ENCODE measurements at regions not wholly inside any gene's neighbourhood (a gene's known extent, or its start where the extent isn't known, plus 50 kb on each side); places are given as distances from the start of the nearest gene placed in this dataset.

DNA sequence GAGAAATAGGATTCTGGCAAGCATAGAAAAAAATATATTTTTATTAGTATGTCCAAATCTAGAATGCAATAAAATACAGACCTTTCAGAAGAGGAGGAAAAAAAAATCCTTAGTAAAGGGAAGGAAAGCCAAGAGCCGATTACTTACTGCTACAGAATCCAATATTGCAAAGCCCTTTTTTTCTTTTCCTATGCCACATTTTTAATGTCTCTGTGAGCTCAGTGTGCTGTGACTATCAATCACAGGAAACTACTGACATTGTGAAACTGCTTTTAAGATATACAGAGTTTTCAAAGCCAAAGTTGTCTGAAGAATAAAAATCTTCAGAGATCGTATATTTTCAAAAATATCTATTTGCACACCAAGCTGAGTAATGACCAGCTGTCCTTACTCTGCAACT is 120.4 kb downstream of the CHD9NB start:
- H3K4me1 ChIP-seq: no peaks in the 10 kb centered on the region
- H3K36me3 ChIP-seq: no peaks in the 10 kb centered on the region
- no peak overlapping the region for H3K27ac ChIP-seq
- DNase-seq: no peak
- TF ChIP-seq, protein P1, sequence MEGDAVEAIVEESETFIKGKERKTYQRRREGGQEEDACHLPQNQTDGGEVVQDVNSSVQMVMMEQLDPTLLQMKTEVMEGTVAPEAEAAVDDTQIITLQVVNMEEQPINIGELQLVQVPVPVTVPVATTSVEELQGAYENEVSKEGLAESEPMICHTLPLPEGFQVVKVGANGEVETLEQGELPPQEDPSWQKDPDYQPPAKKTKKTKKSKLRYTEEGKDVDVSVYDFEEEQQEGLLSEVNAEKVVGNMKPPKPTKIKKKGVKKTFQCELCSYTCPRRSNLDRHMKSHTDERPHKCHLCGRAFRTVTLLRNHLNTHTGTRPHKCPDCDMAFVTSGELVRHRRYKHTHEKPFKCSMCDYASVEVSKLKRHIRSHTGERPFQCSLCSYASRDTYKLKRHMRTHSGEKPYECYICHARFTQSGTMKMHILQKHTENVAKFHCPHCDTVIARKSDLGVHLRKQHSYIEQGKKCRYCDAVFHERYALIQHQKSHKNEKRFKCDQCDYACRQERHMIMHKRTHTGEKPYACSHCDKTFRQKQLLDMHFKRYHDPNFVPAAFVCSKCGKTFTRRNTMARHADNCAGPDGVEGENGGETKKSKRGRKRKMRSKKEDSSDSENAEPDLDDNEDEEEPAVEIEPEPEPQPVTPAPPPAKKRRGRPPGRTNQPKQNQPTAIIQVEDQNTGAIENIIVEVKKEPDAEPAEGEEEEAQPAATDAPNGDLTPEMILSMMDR (IDR thresholded peaks at IDR 0.05): no peak
- TF ChIP-seq POLR2A (IDR thresholded peaks at IDR 0.05): no peak
- H3K4me3 ChIP-seq (replicated peaks in 1 of 3): no peak overlapping the region
- no peaks in the 10 kb centered on the region for H3K27me3 ChIP-seq
- 66 to 70% methylated on average over 2 of the region's 2 CpGs for WGBS, 2 donors
- no peaks in the 10 kb centered on the region for H3K9me3 ChIP-seq
- intact Hi-C loops (cut with DNase I): no loop called here

DNA sequence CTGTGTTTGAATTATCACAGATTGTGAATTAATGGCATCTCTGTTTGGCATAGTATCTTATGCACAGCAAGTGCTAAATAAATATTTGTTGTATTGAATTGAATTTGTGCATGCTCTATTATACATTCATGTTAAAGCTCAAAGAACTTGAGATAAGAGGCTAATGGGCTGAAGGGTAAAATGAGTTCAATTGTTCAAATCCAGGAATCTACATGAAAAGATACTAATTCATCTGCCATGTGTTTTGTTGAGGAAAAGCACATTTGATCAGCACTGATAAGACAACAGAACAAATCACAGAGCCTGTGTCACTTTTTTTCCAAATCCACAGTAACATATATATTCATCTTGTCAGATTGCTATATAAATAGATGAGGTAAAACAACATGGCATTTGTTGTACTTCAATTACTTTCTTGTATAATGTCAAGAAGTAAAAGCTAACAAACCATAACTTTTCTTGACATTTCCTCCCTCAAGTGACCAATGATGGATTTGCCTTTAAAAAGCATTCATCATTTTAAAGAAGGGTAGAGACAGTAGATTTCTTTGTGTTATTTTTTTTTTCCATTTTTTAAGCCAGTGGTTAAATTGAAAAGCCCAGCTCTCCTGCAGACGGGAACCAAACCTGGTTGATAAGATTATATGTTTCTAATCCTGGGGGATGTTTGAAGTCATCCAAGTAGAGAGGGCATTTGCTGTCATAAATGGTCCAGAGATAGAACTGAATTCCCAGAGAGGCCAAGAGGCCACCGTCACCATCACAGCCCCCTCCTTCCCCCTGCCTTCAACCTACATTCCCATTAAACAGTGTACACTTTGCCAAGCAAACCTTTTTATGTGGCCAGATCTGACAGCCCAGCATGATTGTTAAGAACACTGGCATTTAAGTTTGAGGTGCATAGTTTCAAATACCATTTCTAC is 123.0 kb downstream of the CHD9NB start:
- no peak overlapping the region for H3K27ac ChIP-seq
- no peaks in the 10 kb centered on the region for H3K27me3 ChIP-seq
- 68 to 69% methylated on average over 2 of the region's 2 CpGs for WGBS, 2 donors
- intact Hi-C loops (cut with DNase I): no loop called here
- no peaks in the 10 kb centered on the region for H3K9me3 ChIP-seq
- TF ChIP-seq POLR2A (IDR thresholded peaks at IDR 0.05): no peak
- TF ChIP-seq, protein P1 (IDR thresholded peaks at IDR 0.05): no peak
- no peak overlapping the region for H3K4me3 ChIP-seq (replicated peaks in 1 of 3)
- DNase-seq: no peak
- no peaks in the 10 kb centered on the region for H3K4me1 ChIP-seq
- no peaks in the 10 kb centered on the region for H3K36me3 ChIP-seq

DNA sequence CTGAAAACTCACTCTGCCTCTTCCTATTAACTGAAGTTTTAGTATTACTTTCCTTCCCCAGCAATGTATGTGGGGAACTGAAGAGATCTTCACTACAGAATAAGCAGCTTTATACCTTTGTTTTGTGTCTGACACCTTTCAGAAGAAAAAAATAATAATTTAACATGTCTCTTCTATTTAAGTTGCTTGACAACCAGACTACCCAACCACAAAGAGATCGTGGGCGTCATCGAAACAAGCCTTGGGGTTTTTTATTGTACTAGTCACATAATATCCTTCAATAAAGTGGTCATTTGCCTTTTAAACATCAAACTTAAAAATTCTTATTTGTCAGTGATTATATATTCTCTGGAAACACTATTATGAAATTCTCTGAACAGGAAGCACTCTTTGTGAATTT is 123.7 kb downstream of the CHD9NB start:
- no peaks in the 10 kb centered on the region for H3K36me3 ChIP-seq
- no peak for DNase-seq
- intact Hi-C loops (cut with DNase I): no loop called here
- no peak overlapping the region for H3K27ac ChIP-seq
- TF ChIP-seq, protein P1 (IDR thresholded peaks at IDR 0.05): no peak
- TF ChIP-seq POLR2A (IDR thresholded peaks at IDR 0.05): no peak
- 75 to 79% methylated on average over 3 of the region's 3 CpGs for WGBS, 2 donors
- H3K9me3 ChIP-seq: no peaks in the 10 kb centered on the region
- no peaks in the 10 kb centered on the region for H3K4me1 ChIP-seq
- no peak overlapping the region for H3K4me3 ChIP-seq (replicated peaks in 1 of 3)
- H3K27me3 ChIP-seq: no peaks in the 10 kb centered on the region

DNA sequence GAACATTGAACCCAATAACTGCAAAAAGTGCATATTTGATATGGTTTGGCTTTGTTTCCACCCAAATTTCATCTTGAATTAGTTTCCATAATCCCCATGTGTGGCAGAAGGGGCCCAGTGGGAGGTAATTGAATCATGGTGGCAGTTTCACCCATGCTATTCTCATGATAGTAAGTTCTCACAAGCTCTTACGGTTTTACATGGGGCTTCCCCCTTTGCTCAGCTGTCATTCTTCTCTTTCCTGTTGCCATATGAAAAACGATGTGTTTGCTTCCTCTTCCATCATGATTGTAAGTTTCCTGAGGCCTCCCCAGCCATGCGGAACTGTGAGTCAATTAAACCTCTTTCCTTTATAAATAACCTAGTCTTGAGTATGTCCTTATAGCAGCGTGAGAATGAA is 127.6 kb downstream of the CHD9NB start:
- DNase-seq: no peak
- H3K27ac ChIP-seq: no peak overlapping the region
- H3K9me3 ChIP-seq: no peaks in the 10 kb centered on the region
- H3K4me3 ChIP-seq (replicated peaks in 1 of 3): no peak overlapping the region
- intact Hi-C loops (cut with DNase I): no loop called here
- no peaks in the 10 kb centered on the region for H3K4me1 ChIP-seq
- TF ChIP-seq POLR2A (IDR thresholded peaks at IDR 0.05): no peak
- TF ChIP-seq, protein P1 (IDR thresholded peaks at IDR 0.05): no peak
- H3K27me3 ChIP-seq: no peaks in the 10 kb centered on the region
- H3K36me3 ChIP-seq: no peaks in the 10 kb centered on the region
- 40 to 44% methylated on average over 4 of the region's 4 CpGs for WGBS, 2 donors

DNA sequence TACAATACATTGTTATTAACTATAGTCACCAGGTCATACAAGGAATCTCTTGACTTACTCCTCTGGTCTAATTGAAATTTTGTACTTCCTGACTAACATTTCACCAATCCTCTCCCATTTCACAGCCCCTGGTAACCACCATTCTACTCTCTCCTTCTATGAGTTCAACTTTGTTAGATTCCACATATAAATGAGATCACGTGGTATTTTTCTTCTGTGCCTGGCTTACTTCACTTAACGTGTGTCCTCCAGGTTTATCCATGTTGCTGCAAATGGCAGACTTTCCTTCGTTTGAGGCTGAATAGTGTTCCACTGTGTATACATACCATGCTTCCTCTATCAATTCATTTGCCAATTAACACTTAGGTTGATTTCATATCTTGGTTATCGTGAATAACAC is 128.5 kb downstream of the CHD9NB start:
- no peak for TF ChIP-seq POLR2A (IDR thresholded peaks at IDR 0.05)
- TF ChIP-seq, protein P1 (IDR thresholded peaks at IDR 0.05): no peak
- WGBS, 2 donors: 78 to 79% methylated on average over 4 of the region's 4 CpGs
- intact Hi-C loops (cut with DNase I): no loop called here

More for the DNA sequence above, 128.5 kb downstream of the CHD9NB start:
- H3K9me3 ChIP-seq: no peaks in the 10 kb centered on the region
- H3K27ac ChIP-seq: no peak overlapping the region
- no peak for DNase-seq
- no peaks in the 10 kb centered on the region for H3K36me3 ChIP-seq
- H3K4me1 ChIP-seq: no peaks in the 10 kb centered on the region
- H3K4me3 ChIP-seq (replicated peaks in 1 of 3): no peak overlapping the region
- no peaks in the 10 kb centered on the region for H3K27me3 ChIP-seq
